Femur (tissue), 1 donor: ENCODE measurements at regions not wholly inside any gene's neighbourhood (a gene's known extent, or its start where the extent isn't known, plus 50 kb on each side); places are given as distances from the start of the nearest gene placed in this dataset.
"Not testable (repeated sequence)": the region's sequence is repeated elsewhere in the genome, so short reads cannot be mapped to it uniquely, and the experiment has no call there.

Experiments
- DNase-seq: peaks from one replicate; pipeline ENCODE4 v3.0.0-alpha.2; 2017

- no peak for DNase-seq
These were observed 383.7 kb downstream of the CD83 start for GRCh38 chr6:14501240-14501639.

GRCh38 chr6:14501914-14502313, 384.3 kb downstream of the CD83 start:
- DNase-seq = no peak

GRCh38 chr6:14502551-14502950, 385.0 kb downstream of the CD83 start:
- no peak for DNase-seq

- DNase-seq = no peak
These were observed 387.8 kb downstream of the CD83 start for GRCh38 chr6:14505401-14505800.

GRCh38 chr6:14506656-14507246, 389.2 kb downstream of the CD83 start:
- no peak for DNase-seq

- DNase-seq = no peak
These were observed 391.5 kb downstream of the CD83 start for GRCh38 chr6:14509120-14509519.

- no peak for DNase-seq
These were observed 392.5 kb downstream of the CD83 start for GRCh38 chr6:14510038-14510437.

- no peak for DNase-seq
These were observed 393.6 kb downstream of the CD83 start for GRCh38 chr6:14511061-14511586.

GRCh38 chr6:14512246-14512645, 394.7 kb downstream of the CD83 start:
- DNase-seq = no peak

GRCh38 chr6:14513496-14514393, 396.2 kb downstream of the CD83 start:
- DNase-seq = no peak

GRCh38 chr6:14516956-14517355, 399.4 kb downstream of the CD83 start:
- DNase-seq = no peak

GRCh38 chr6:14517516-14518105, 400.0 kb downstream of the CD83 start:
- peak; percentile 48 for DNase-seq

- peak; percentile 29 for DNase-seq
These were observed 401.1 kb downstream of the CD83 start for GRCh38 chr6:14518515-14519217.

GRCh38 chr6:14520029-14520428, 402.5 kb downstream of the CD83 start:
- no peak for DNase-seq

- DNase-seq = no peak
These were observed 403.0 kb downstream of the CD83 start for GRCh38 chr6:14520536-14520935.

GRCh38 chr6:14521141-14521540, 403.6 kb downstream of the CD83 start:
- no peak for DNase-seq

- DNase-seq = not testable (repeated sequence)
These were observed 404.3 kb downstream of the CD83 start for GRCh38 chr6:14521861-14522260.

GRCh38 chr6:14524319-14524718, 406.7 kb downstream of the CD83 start:
- DNase-seq = no peak

GRCh38 chr6:14530385-14530784, 412.8 kb downstream of the CD83 start:
- no peak for DNase-seq

- DNase-seq = no peak
These were observed 415.9 kb downstream of the CD83 start for GRCh38 chr6:14533446-14533845.

- no peak for DNase-seq
These were observed 419.5 kb downstream of the CD83 start for GRCh38 chr6:14537030-14537429.

- peak; percentile 25 for DNase-seq
These were observed 422.7 kb downstream of the CD83 start for GRCh38 chr6:14540276-14540675.
